ENCODE measurements at regions not wholly inside any gene's neighbourhood (a gene's known extent, or its start where the extent isn't known, plus 50 kb on each side); places are given as distances from the start of the nearest gene placed in this dataset.

DNA sequence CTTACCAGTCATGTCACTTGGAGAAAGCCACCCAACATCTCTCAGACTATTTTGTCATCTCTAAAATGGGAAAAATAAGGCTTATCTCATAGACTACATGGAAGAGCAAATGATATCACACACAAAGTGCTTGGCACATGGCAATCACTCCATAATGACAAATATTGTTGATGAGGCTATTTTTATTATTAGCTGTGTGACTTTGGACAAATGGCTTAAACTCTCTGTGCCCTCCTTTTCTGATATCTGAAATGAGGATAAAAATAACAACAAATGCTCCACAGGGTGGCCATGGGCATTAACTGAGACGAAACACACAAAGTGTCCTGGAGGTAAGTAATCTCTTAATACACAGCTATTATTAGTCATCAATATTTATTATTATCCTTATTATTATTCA lies 125.5 kb upstream of the HAND1 start:
- no peaks in the 10 kb centered on the region for H3K23me2 ChIP-seq (ENCODE audit: low read depth, low read length)
- H4K8ac ChIP-seq (ENCODE audit: extremely low read depth, insufficient read depth, low read length), result no peak overlapping the region
- 0 out of 4 replicates have a peak overlapping the region, but pooled peaks of 1 of the 2 experiments have one; percentile 39 for H3K4me2 ChIP-seq (ENCODE audit: insufficient read depth in 1 of 2, low read depth in 2 of 2, low read length in 2 of 2)
- H3K79me2 ChIP-seq (ENCODE audit: control insufficient read depth in 1 of 2, insufficient read depth in 2 of 2, low read length in 2 of 2), result no peaks in the 10 kb centered on the region
- H3K14ac ChIP-seq (ENCODE audit: insufficient read length), result no peak overlapping the region
- no peak overlapping the region for H2BK5ac ChIP-seq (ENCODE audit: low read depth, low read length)
- CTCF ChIA-PET (ENCODE audit: partially characterized antibody), result interaction anchor here (0.6 to 2.2 kb wide), 11 partner anchors 21 to 198 kb away, joined by 3 to 12 read pairs (median 4); no protein-coding TSS in a partner anchor
- H2AK5ac ChIP-seq (ENCODE audit: low read depth, low read length), result no peak overlapping the region
- H3K23ac ChIP-seq (ENCODE audit: insufficient read length), result no peak overlapping the region
- H2AFZ ChIP-seq (ENCODE audit: low read length), result no peak overlapping the region
- H2BK15ac ChIP-seq (ENCODE audit: low read length), result no peak overlapping the region
- no peak overlapping the region for H3K4ac ChIP-seq (replicated peaks; ENCODE audit: insufficient read length, low read depth, low read length)
- no peak overlapping the region for H3K18ac ChIP-seq (ENCODE audit: extremely low read depth, low read length)
- no peaks in the 10 kb centered on the region for H4K20me1 ChIP-seq (replicated peaks in 1 of 2; ENCODE audit: control insufficient read depth in 1 of 2, insufficient read depth in 2 of 2, low read length in 2 of 2)
- H4K5ac ChIP-seq (ENCODE audit: insufficient read length, low read depth, low read length), result no peak overlapping the region
- no peak overlapping the region for H3K9ac ChIP-seq (replicated peaks in 1 of 4; ENCODE audit: extremely low read depth in 1 of 4, low read depth in 3 of 4, low read length in 3 of 4)
- H3K4me1 ChIP-seq (replicated peaks in 1 of 4; ENCODE audit: control insufficient read depth in 3 of 4, insufficient read depth in 4 of 4, low read length in 3 of 4), result peaks cover 0 to 7% (median 3%) of the 10 kb centered on the region in 4 experiments; a peak in 4 of 7 replicates
- no peaks in the 10 kb centered on the region for H3K79me1 ChIP-seq (ENCODE audit: low read depth, low read length)
- H2BK120ac ChIP-seq (replicated peaks; ENCODE audit: low read depth, low read length), result no peak overlapping the region
- TF ChIP-seq EP300 (IDR thresholded peaks at IDR 0.05; ENCODE audit: borderline replicate concordance in 1 of 2, low read depth in 2 of 2, low read length in 2 of 2), result no peak
- TF ChIP-seq BACH1 (IDR thresholded peaks at IDR 0.05; ENCODE audit: low read length), result no peak
- TF ChIP-seq RAD21 (IDR thresholded peaks at IDR 0.05 in 1 of 2, conservative IDR thresholded peaks at IDR 0.05 in 1 of 2; ENCODE audit: low read depth in 2 of 2, low read length in 2 of 2), result no peak
- POLR2A ChIA-PET (ENCODE audit: partially characterized antibody), result no interaction called here
- H3K27ac ChIP-seq (ENCODE audit: low read depth, low read length), result no peak overlapping the region
- no peak overlapping the region for H4K91ac ChIP-seq (replicated peaks; ENCODE audit: insufficient read length, low read length)
- DNase-seq (ENCODE audit: low read depth in 1 of 2, low spot score in 2 of 2) (no peak), FAIRE-seq (no peak)
- H3K27me3 ChIP-seq (replicated peaks in 1 of 4; ENCODE audit: control insufficient read depth in 3 of 4, extremely low read depth in 1 of 4, insufficient read depth in 3 of 4, low read length in 3 of 4), result peaks cover 0 to 12% (median 9%) of the 10 kb centered on the region in 4 experiments; a peak in 5 of 7 replicates
- 73% methylated on average over 1 of the region's 1 CpG; no CpG with 5 or more reads in 1 of the 2 experiments for WGBS, 2 experiments (ENCODE audit: extremely low coverage in 1 of 2, insufficient coverage in 1 of 2, insufficient read length in 1 of 2, insufficient replicate concordance in 2 of 2, low coverage in 1 of 2, low lambda C conversion rate in 2 of 2, missing lambda C conversion rate in 1 of 2)
- H3K9me3 ChIP-seq (ENCODE audit: insufficient read depth in 2 of 2, low read depth in 1 of 2, low read length in 1 of 2), result no peaks in the 10 kb centered on the region
- H2BK12ac ChIP-seq (ENCODE audit: low read depth, low read length), result no peak overlapping the region
- H3K4me3 ChIP-seq (ENCODE audit: extremely low read depth in 1 of 4, insufficient read depth in 2 of 4, low read depth in 3 of 4, low read length in 4 of 4), result peak overlapping the region in 1 of 4 experiments; percentile 37; a peak in 1 of 8 replicates
- no peaks in the 10 kb centered on the region for H3K36me3 ChIP-seq (ENCODE audit: control insufficient read depth in 2 of 4, insufficient read depth in 4 of 4, low read length in 3 of 4)
- H3K56ac ChIP-seq (replicated peaks; ENCODE audit: insufficient read length, low read depth, low read length), result no peak overlapping the region
- H2BK20ac ChIP-seq (ENCODE audit: low read length), result no peak overlapping the region
